CD4-positive, alpha-beta T cell treated with Interleukin-12 subunit alpha and Interleukin-12 subunit beta, for 1 hour (primary cell): ENCODE measurements at regions not wholly inside any gene's neighbourhood (a gene's known extent, or its start where the extent isn't known, plus 50 kb on each side); places are given as distances from the start of the nearest gene placed in this dataset.
"Not testable (repeated sequence)": the region's sequence is repeated elsewhere in the genome, so short reads cannot be mapped to it uniquely, and the experiment has no call there.

Experiments
- DNase-seq: peaks from one replicate; pipeline ENCODE4 v3.0.0-alpha.2; 2020

DNA sequence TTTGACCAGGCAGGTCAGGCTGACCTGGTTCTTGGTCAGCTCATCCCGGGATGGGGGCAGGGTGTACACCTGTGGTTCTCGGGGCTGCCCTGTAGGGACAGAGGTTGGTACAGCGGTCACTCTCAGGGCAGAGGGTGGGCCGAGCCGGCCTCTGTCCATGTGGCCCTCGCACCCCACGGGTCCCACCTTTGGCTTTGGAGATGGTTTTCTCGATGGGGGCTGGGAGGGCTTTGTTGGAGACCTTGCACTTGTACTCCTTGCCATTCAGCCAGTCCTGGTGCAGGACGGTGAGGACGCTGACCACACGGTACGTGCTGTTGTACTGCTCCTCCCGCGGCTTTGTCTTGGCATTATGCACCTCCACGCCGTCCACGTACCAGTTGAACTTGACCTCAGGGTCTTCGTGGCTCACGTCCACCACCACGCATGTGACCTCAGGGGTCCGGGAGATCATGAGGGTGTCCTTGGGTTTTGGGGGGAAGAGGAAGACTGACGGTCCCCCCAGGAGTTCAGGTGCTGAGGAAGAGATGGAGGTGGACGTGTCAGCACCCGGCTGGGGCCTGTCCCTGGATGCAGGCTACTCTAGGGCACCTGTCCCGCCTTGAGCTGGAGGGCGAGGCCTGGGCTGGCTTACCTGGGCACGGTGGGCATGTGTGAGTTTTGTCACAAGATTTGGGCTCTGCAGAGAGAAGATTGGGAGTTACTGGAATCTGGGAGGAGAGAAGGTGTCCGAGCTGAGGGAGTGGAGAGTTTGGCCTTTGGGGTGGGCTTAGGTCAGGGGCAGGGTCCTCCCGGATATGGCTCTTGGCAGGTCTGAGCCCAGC is 215.5 kb downstream of the TMEM121 start:
- not testable (repeated sequence) for DNase-seq

- no peak for DNase-seq
Measured at GRCh38 chr14:105742531-105742848, 216.1 kb downstream of the TMEM121 start.

DNA sequence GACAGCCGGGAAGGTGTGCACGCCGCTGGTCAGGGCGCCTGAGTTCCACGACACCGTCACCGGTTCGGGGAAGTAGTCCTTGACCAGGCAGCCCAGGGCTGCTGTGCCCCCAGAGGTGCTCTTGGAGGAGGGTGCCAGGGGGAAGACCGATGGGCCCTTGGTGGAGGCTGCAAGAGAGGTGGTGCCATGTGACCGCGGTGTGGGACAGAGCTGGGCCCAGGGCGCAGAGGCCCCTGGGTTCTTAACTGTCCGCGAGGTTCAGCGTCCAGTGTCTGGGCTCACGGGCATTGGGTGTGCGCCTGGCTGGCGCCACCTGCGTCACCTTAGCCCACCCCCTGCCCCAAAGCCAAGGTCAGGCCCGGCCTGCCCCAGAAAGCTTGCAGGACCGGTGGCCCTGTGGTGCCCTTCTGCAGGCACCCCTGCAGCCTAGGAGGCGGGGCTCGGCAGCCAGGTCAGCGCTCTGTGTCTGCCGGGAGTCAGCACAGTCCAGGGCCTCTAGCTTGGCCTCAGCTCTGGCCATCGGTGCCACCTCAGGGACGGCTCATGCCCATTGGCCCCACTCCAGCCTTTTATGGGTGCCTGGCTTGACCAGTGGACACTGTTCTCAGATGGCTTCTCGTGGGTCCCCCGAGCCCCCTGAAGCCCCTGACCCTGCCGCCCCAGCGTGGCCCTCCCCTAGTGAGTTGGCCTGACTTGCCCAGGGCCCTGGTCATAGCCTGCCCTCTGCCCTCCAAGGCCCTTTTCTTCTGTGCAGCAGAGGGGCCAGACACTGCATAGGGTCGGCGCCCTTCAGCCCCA is 216.7 kb downstream of the TMEM121 start:
- DNase-seq: not testable (repeated sequence)

DNA sequence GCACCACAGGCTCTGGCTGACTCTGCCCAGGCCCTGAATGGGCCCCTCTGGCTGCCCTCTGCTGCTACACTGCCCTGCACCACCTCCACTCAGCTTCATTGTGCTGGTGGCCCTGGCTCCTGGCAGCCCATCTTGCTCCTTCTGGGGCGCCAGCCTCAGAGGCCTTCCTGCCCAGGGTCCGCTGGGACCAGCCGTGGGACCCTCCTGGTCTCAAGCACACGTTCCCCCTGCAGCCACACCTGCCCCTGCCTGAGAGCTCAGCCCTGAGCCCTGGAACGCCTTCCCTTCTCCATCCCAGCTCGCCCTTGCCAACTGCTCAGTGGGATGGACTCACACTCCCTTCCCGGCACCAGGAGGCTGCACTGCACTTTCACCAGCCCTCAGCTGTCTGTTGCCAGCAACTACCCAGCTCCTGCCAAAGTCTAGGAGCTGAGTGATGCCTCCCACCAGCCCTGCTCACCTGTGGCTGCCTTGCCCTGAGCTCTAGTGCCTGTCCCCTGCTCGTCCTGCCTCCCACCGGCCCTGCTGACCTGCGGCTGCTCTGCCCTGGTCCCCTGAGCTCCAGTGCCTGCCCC is 217.9 kb downstream of the TMEM121 start:
- DNase-seq: not testable (repeated sequence)

DNA sequence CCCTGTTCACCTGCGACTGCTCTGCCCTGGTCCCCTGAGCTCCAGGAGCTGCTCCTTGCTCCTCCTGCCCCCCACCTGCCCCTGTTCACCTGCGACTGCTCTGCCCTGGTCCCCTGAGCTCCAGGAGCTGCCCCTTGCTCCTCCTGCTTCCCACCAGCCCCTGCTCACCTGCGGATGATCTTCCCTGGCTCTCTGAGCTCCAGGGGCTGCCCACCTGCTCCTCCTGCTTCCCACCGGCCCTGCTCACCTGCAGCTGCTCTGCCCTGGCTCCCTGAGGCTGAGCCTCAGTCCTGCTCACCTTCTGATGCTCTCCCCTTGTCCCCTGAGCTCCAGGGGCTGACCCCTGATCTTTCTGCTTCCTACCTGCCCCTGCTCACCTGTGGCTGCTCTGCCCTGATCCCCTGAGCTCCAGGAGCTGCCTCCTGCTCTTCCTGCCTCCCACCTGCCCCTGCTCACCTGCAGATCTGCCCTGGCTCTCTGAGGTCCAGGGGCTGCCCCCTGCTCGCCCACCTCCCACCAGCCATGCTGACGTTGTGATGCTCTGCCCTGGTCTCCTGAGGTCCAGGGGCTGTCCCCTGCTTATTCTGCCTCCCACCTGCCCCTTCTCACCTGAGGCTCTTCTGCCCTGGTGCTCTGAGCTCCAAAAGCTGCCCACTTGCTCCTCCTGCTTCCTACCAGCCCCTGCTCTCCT is 219.2 kb downstream of the TMEM121 start:
- no peak for DNase-seq

DNA sequence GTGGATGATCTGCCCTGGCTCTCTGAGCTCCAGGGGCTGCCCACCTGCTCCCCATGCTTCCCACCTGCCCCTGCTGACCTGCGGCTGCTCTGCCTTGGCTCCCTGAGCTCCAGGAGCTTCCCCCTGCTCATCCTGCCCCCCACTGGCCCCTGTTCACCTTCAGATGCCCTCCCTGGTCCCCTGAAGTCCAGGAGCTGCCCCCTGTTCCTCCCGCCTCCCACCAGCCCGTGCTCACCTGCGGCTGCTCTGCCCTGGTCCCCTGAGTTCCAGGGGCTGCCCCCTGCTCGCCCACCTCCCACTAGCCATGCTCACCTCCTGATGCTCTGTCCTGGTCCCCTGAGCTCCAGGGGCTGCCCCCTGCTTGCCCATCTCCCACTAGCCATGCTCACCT is 219.7 kb downstream of the TMEM121 start:
- DNase-seq: no peak

- not testable (repeated sequence) for DNase-seq
Measured at GRCh38 chr14:105746800-105747502, 220.6 kb downstream of the TMEM121 start.

DNA sequence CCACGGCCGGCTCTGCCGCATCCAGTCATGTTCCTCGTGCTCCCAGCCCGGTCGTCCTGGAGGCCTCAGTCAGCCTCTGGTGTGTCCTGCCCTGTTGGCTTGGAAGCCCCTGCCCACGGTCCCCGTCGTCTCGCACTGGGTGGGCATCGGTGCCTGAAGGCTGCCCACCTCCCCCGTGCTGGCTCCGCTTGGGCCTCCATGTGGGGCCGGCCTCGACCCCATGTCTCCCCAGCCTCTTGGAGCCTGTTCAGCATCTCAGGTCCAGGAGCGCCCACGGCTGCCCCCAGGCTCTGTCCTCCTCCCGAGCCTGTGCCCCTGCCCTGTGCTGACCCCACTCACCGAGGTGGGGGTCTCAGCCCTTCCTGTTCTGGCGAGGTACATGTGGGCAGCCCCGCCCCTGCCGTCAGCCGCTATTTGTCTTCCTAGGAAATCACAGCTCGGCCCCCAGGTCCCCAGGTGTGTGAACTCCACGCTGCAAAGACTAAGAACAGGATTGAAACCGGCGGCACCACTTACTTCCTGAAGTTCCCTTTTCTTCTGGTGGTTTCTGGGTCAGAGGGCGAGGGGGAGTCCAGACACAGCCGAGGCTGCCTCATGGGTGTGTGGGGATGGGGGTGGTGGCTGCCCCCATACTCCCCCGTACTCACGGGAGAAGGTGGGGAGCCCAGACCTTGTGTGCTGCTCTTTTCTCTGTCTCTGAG is 221.3 kb downstream of the TMEM121 start:
- DNase-seq: not testable (repeated sequence)

- no peak for DNase-seq
Measured at GRCh38 chr14:105748204-105748578, 221.8 kb downstream of the TMEM121 start.

GRCh38 chr14:105748710-105749109 is 222.3 kb downstream of the TMEM121 start:
- not testable (repeated sequence) for DNase-seq

GRCh38 chr14:105749870-105750541 is 223.6 kb downstream of the TMEM121 start:
- DNase-seq: not testable (repeated sequence)

DNA sequence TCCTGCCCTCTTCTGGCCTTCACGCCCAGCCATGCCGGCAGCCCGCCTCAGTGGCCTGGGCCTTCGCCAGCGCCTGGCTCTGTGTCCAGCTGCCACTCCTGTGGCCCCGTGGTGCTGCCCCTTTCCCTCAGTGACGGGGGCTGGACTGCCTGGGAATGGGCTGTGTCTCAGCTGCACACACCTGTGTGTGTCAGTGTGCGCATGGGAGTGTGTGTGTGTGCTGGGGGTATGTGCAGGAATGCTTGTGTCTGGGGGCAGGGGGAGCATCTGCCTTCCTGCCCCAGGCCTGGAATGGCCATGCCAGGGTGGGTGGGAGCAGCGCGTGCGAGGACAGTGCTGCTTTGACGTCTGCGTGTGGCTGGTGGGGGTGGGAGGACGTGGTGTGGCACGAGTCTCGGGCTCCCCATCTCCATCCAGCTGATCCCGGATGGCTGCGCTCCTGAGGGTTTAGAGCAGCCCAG is 224.9 kb downstream of the TMEM121 start:
- not testable (repeated sequence) for DNase-seq

DNA sequence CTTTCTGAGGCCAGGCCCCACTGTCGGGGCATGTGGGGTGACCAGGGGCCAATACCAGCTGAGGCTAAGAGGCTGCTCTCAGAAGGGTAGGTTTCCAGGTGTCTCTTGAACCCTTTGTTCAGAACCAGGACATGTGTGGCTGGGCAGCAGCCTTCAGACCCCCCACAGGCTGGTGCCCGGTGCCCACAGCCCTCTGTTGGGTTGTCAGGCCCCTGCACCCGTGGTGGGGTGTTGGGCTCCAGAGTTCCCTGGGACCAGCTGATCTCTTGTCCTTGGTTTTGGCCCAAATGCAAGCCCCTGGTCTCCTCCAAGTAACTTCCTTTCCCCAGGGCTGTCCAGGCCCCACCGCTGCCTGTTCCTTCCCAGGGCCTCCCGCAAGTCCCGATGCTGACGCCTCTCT is 226.0 kb downstream of the TMEM121 start:
- not testable (repeated sequence) for DNase-seq

GRCh38 chr14:105760691-105761344 is 234.4 kb downstream of the TMEM121 start:
- no peak for DNase-seq

DNA sequence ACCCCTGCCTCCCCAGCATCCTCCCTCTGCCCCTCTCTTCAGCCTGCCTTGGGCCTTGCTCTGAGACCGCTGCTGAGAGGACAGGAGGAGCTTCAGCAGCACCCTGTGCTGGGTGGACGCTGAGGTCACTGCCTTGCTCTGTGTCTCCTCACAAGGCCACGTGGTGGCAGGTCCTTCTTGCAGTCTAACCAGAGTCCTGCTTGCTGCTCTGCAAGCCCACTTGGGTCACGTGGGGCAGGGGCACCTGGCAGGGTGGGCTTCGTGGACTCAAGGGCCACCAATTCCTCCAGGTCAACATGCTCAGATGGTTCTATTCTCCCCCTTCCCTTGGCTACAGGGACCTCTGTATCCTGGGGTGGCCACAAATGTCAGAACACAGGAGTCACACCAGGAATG is 235.0 kb downstream of the TMEM121 start:
- DNase-seq: not testable (repeated sequence)

- no peak for DNase-seq
Measured at GRCh38 chr14:105761842-105762241, 235.5 kb downstream of the TMEM121 start.

- not testable (repeated sequence) for DNase-seq
Measured at GRCh38 chr14:105762262-105762661, 235.9 kb downstream of the TMEM121 start.

DNA sequence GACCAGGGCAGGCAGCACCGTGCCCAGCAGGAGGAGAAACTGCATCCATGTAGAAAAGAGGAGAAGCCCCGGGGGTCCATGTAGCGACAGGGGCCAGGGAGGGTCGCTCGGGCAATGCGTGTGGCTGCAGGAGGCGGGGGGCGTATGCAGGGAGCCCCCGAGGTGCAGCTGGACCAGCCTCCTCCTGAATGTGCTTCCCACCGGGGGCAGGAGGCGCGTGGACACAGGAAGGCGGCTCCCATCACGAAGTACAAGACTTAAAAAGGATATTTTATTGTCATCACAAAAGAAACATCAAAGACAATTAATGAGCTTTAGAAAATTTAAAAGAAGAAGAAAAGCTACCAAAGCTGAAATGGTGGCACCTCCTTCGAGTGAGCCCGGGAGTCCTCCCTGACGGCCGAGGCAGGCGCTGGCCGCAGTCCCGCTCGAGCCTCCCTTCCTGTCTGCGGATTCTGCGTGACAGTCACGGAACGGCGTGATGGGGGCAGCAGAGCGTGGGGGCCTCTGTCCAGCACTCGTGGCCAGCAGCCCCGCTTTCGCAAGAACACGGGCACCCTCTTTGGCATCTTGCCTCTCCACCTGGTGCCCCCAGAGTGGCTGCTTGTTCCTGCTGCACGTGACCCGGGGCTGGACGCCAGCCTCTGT is 238.0 kb downstream of the TMEM121 start:
- DNase-seq: not testable (repeated sequence)

- not testable (repeated sequence) for DNase-seq
Measured at GRCh38 chr14:105765072-105765825, 238.9 kb downstream of the TMEM121 start.
